Stimulated activated CD8-positive, alpha-beta memory T cell treated with anti-CD3 and anti-CD28 coated beads, Interleukin-4, amount 100 ng/mL, for 24 hours (primary cell): ENCODE measurements at regions not wholly inside any gene's neighbourhood (a gene's known extent, or its start where the extent isn't known, plus 50 kb on each side); places are given as distances from the start of the nearest gene placed in this dataset.
"Not testable (repeated sequence)": the region's sequence is repeated elsewhere in the genome, so short reads cannot be mapped to it uniquely, and the experiment has no call there.

ENCODE experiments used
- DNase-seq: peaks from one replicate; pipeline ENCODE4 v3.0.0-alpha.2; 2020; ENCODE audit warnings: low read depth

DNA sequence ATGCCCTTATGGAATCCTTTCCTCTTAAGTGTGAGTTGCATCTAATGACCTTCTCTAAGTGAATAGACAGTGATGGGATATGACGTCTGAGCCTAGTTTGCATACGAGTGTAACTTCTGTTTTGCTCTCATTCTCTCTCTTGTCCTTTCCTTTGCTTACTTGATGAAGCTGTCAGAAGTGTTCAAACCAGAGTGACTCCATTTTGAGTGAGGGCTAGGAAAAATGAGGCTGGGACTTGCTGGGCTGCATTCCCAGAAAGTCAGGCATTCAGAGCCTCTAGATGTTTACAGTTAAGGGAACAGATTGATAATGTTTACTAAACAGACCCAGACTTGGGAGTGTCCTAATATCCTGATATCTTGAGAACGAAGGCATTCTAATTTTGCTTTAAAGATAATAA, 311.2 kb upstream of the SOX4 start:
- DNase-seq: not testable (repeated sequence)

GRCh38 chr6:21284166-21284565, 309.4 kb upstream of the SOX4 start:
- no peak for DNase-seq

DNA sequence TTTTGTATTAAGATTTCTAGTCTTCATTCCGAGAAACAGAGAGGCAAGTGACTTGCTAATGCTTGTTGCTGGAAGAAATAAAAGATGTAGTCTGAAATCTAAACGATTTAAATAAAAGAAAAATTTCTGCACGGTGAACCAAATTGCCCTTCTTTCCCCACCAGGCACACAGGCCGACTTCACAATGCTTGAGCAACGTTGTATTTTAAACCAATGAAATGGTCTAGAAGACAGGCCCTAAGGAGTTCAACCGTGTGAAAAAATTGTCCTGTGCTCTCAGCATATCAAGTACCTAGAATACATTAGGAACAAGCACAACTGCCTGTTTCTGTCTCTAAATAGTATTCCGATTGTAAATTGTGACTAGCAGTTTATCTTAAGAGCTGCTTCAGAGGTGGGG, 308.8 kb upstream of the SOX4 start:
- DNase-seq: no peak

DNA sequence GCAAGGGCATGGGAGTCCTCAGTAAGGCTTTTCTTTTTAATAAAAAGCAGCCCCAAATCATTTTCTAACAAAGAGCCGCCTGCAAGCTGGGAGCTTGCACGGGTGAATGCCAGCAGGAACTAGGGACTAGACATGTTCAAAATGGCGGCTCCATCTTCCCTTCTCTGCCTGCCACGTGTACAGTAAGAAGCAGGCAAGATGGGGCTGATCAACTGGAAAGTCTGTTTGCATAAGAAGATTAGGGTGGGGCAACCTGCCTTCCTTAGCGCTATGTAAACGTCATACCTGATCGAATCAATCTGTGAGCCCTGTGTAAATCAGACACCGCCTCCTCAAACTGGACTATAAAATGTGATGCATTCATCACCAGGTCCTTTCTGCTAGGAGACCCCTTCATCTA, 299.4 kb upstream of the SOX4 start:
- no peak for DNase-seq

DNA sequence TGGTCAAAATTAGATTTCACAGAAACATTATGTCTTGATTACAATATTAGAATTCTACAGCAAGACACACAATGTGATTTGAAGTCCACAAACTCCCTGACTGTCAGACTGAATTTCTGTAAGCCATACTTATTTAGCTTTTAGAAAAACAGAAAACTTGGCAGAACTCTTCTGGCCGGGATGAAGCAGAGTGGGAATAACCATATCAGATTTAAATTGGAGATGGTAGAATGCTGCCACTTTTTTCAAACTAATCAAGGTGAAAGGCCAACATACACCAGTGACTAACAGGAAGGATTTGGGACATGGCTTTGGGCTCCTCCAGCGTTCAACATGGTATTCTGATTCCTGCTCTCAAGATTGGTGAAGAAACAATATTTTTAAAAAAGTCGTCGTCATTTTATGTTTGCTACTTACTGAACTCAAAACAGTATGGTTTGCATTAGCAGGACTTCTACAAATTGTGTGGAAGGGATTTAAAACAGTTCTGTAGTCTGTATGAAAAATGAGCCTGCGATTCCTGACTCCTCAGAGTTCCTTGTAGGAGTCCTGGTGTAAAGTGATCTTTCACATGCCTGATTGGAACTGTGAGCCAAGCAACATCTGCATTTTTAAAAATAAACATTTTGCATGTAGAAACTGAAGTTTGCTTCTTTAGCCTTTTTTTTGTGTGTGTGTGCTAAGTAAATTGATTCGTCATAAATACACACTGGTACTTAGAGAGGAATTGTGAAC, 297.9 kb upstream of the SOX4 start:
- DNase-seq: no peak

GRCh38 chr6:21297665-21298064, 295.9 kb upstream of the SOX4 start:
- no peak for DNase-seq

DNA sequence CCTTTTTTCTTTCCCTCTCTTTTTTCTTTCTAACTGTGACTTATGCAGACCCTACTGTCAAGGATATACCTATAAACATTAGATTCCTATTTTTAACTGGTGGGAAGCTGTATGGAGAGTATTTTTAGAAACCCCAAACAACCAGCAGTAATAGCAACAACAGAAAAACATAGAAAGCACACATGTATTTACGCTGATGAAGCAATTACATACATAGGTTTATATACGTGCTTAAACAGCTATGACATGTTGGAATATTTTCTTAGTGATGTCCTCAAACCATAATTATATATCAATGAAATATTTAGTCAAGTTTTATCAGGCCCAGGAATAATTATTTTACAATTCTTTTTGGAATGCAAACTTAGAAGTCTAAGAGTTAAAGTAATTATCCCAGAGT, 294.3 kb upstream of the SOX4 start:
- no peak for DNase-seq

- DNase-seq: no peak
Measured at GRCh38 chr6:21300439-21300838, 293.1 kb upstream of the SOX4 start.

- DNase-seq: no peak
Measured at GRCh38 chr6:21305893-21306332, 287.6 kb upstream of the SOX4 start.

GRCh38 chr6:21306546-21306945, 287.0 kb upstream of the SOX4 start:
- no peak for DNase-seq

DNA sequence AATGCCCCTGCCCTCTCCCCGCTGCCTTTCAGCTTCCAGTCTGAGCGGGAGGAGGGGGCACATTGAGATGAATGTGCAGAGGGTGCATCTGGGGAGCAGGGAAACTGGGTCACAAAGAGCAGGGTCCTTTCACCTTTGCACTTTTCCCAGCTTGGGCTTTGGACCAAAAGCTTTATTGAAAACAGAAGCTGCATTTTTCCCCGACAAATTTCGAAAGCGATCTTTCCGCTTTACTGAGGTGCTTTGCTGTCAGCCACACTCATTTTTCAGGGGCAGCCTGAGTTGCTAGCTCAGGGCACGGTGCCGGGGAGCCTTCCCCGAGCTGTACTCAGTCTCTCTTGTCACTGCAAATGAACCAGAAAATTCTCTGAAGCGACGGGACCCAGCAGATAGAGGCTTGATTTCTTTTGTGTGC, 283.7 kb upstream of the SOX4 start:
- no peak for DNase-seq

DNA sequence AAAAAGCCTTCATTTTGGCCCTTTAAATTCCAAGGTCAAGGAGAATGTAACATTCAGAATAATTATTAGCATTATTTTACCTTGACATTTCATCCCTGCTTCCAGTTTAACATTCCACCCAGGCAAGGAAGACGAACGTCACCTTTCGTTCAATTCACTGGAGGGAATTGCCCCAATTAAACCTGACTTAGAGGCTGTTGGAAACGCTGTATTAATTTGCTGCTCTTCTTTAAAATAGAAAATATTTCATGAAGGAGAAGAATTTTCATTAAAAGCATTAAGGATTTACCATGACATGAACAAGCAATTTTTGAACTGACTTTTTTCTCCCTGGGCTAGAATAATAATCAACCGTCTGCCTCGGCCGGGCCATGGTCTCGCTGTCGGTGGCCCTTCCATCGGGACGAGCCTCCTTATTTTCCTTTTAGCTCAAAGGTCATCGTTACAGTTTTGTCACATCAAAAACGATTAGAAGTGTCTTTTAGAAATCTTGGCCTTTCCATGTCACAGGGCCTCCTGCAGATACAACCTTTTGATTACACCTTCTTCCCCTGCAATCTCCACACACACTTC, 282.9 kb upstream of the SOX4 start:
- DNase-seq: no peak

DNA sequence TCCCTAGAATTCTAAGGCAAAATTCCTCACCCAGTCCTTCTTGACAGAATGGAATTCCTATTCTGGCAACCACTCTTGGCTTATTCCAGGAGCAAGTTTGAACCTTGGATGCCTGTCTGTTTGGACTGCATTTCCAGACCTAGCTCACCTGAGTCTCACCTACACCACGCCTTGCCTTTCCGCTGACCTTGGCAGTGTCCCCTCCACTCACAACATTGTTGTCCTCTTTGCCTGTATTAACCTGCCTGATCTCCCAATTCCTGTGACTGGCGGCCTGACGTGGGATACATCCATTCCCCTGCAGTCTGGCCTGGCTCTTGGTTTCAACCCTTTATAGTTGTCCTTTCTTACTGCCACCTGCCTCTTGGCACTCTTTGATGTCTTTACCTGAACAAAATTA, 281.4 kb upstream of the SOX4 start:
- DNase-seq: no peak

GRCh38 chr6:21317642-21318041, 275.9 kb upstream of the SOX4 start:
- no peak for DNase-seq

DNA sequence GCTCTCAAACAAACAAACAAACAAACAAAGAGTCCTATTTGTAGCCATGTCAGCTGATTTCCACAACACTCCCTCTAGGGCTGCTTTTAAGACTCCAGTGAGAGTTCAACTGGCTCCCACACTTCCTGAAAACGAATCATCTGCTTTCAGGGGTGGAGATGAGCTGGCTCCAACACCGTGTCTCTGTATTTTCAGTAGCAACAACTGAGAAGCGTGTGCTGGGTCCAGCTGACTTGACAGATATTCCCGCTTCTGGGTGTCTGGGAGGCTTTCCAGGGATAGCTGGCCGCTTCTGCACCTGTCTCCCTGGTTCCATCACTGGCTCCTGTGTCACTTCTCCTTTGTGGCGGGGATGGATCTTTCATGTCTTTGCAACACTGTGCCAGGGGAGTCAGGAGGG, 272.5 kb upstream of the SOX4 start:
- DNase-seq: no peak

DNA sequence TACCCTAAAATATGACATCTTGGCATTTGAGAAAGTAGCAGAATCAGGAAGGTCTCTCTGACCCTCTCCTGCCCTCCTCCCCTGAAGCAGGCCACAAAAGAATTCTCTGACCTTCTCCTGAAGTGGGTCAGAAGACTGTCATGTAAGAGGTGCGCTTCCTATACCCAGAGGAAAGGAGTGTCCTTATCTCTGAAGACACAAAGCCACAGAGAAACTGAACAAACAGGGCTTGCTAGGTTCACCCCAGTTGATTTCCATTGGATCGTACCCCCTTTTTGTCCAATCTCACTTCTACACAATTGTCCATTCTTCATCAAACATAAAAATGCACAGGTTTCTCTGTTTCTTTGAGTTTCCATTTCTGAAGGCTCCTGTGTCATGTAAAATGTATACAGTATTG, 272.0 kb upstream of the SOX4 start:
- DNase-seq: no peak

GRCh38 chr6:21323577-21323976, 270.0 kb upstream of the SOX4 start:
- no peak for DNase-seq

- no peak for DNase-seq
Measured at GRCh38 chr6:21325201-21325856, 268.2 kb upstream of the SOX4 start.

DNA sequence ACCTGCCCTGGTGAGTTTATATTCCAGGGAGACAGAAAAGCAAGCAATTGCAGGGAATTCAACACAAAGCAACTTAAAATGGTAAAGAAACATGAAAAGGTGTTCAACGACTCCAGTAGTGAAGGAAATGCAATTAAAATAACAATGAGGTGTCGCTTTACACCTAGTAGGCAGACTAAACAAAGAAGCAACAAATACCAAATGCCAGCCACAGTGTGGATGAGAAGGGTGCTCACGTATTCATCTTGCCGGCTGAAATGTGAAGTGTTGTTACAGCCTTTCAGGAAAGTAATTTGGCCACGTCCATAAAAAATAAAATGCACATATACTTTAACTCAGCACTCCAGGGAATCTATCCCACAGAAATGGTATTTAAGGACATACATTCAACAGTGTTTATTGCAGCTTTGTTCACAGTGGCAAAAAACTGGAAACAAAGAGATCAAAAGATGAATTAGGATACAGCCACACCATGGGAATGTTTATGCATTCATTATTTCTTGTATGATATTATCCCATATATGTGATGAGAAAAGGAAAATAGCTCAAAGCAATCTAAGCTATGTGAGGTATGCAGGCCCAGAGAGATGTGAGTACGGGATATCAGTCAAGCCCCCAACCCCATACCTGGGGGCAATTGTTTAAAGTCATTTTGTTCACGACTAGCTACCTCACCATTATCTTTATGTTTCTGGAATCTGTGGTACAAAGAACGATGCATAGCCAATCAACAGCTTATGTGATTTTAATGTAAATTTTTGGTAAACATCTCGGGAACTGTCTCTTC, 266.0 kb upstream of the SOX4 start:
- DNase-seq: no peak

DNA sequence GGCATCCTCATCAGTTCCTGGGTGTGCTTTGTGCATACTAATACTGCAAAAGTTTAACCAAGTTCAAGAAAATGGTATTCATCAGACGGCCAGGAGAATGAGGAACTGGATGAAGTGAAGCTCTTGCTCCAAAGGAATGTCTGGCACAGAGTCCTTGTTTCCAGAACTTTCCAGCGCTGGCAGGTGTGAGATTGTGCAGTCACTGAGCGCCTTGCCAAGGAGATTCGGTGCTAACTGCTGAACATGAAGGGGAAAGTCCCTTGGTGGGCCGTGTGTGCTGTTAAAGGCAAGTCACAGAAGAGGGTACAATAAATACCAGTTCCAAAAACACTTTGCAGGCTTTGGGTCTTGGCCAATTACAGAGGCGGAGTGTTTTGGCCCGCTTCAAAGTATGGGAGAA, 262.3 kb upstream of the SOX4 start:
- no peak for DNase-seq

DNA sequence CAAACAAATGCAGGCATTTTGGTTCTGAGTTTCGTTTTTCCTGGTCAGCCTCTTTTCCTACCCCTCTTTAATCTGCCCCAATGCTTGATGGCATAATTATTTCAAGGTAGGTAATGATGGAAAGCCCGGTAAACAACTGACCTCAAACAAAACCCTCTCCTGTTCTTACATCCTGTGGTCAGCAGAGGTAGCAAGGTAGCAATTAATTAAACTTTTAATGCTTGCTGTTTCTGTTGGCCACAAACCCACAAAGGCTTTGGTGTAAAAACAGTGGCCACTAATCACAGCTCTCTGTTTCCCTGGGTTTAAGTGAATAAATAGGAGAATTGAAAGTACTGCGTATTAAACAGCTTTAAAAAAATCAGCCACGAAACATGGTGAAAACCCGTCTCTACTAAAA, 261.5 kb upstream of the SOX4 start:
- no peak for DNase-seq

DNA sequence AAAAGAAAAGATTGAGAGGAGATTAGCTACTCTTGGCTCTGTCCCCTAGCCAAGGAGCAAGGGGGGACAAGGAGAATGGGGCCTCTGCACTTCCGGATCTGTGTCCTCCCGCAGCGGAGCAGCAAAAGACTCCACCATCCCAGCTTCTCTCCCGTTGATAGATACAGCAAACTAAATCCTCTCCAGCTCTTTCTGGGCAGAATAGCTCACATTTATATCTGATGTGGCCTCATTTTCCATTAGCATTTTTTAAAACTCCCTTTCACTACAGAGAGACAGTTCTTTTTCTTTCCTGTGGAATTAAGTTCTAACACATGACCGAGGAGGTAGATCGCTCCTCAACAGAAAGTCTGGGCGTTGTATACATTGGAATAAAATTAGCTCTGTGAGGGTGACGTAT, 260.9 kb upstream of the SOX4 start:
- no peak for DNase-seq

DNA sequence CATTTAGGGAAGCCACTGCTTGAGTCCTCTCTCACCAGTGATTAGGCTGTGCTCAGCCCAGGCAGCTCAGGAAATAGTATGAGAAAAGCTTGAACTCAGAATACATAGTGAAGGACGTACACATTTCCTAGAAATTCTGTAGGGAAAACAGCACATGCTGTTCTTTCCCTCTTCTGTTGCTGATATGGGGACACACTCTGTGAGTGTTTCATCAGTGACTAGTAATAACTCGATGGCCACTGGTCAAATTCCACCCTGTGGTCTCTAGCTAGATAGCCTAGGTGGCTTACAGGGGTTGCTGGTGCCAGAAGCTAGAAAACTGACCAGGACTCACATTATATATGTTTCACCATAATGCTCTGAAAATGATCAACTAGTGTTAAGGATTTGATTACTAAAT, 259.8 kb upstream of the SOX4 start:
- no peak for DNase-seq
